ENCODE measurements at regions not wholly inside any gene's neighbourhood (a gene's known extent, or its start where the extent isn't known, plus 50 kb on each side); places are given as distances from the start of the nearest gene placed in this dataset.

- no peak for TF ChIP-seq EZH2 (IDR thresholded peaks at IDR 0.05)
- TF ChIP-seq POLR2AphosphoS5 (IDR thresholded peaks at IDR 0.05; ENCODE audit: borderline replicate concordance, low read depth, low read length), result no peak
Observed at GRCh38 chr2:21819454-21819853, 695.7 kb downstream of the TDRD15 start.

Data from SK-N-MC (cell line).